Stimulated activated CD4-positive, alpha-beta T cell treated with anti-CD3 and anti-CD28 coated beads, Interleukin-12 subunit alpha, Interleukin-12 subunit beta, amount 100 ng/mL, for 24 hours (primary cell): ENCODE measurements at regions not wholly inside any gene's neighbourhood (a gene's known extent, or its start where the extent isn't known, plus 50 kb on each side); places are given as distances from the start of the nearest gene placed in this dataset.

Experiments used
- DNase-seq, 2 experiments: peaks; one replicate each; pipeline ENCODE4 v3.0.0-alpha.2; 2020; ENCODE audit warnings: low read depth in 2 of 2

- no peak for DNase-seq
These were observed 214.2 kb downstream of the LACC1 start for GRCh38 chr13:44093607-44094564.

GRCh38 chr13:44096901-44097300, 217.2 kb downstream of the LACC1 start:
- DNase-seq, result no peak

GRCh38 chr13:44098559-44098958, 218.9 kb downstream of the LACC1 start:
- no peak for DNase-seq

GRCh38 chr13:44101347-44102083, 221.8 kb downstream of the LACC1 start:
- DNase-seq, result no peak

- no peak for DNase-seq
These were observed 223.9 kb downstream of the LACC1 start for GRCh38 chr13:44103429-44104196.

- no peak for DNase-seq
These were observed 224.4 kb downstream of the LACC1 start for GRCh38 chr13:44104197-44104490.

- DNase-seq, result no peak
These were observed 225.3 kb downstream of the LACC1 start for GRCh38 chr13:44104969-44105368.

GRCh38 chr13:44106266-44107152, 226.8 kb downstream of the LACC1 start:
- DNase-seq, result no peak

- DNase-seq, result no peak
These were observed 227.8 kb downstream of the LACC1 start for GRCh38 chr13:44107357-44108121.

- no peak for DNase-seq
These were observed 228.7 kb downstream of the LACC1 start for GRCh38 chr13:44108331-44108858.

- no peak for DNase-seq
These were observed 230.5 kb downstream of the LACC1 start for GRCh38 chr13:44110091-44110621.

GRCh38 chr13:44111701-44112100, 232.0 kb downstream of the LACC1 start:
- no peak for DNase-seq

- no peak for DNase-seq
These were observed 233.1 kb downstream of the LACC1 start for GRCh38 chr13:44112700-44113329.

GRCh38 chr13:44116562-44117332, 237.0 kb downstream of the LACC1 start:
- no peak for DNase-seq

GRCh38 chr13:44117351-44117750, 237.6 kb downstream of the LACC1 start:
- DNase-seq, result no peak

GRCh38 chr13:44117816-44118215, 238.1 kb downstream of the LACC1 start:
- DNase-seq, result no peak

GRCh38 chr13:44118881-44119280, 239.2 kb downstream of the LACC1 start:
- DNase-seq, result no peak

GRCh38 chr13:44120043-44120442, 240.3 kb downstream of the LACC1 start:
- no peak for DNase-seq
